ENCODE measurements at regions not wholly inside any gene's neighbourhood (a gene's known extent, or its start where the extent isn't known, plus 50 kb on each side); places are given as distances from the start of the nearest gene placed in this dataset.

DNA sequence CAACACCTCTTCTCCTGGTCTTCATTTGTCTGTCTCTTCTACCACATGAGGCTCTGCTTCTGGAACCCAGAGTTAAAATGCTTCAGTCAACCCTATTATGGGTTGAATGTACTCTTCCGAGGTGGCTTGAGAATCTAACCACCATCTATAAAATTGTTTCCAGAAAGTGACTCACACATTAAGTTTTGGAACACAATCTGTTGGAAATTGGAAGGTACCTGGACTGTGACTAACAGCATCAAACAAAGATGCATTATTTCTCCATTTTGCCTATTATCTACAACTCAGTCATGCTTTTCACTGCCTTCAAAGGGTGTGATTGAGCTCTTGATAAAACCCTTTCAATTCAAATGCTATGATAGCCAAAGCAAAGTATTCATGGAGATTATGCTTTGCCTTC, 499.0 kb upstream of the SEMA6D start:
- ATAC-seq (no peak), DNase-seq (ENCODE audit: low read depth, low spot score) (no peak)
- no TSS peak for BruUV-seq (replicated peaks)
- Histone ChIP-seq H3K27me3 (ENCODE audit: insufficient read depth, low read length) (no peaks in the 10 kb centered on the region), H2AFZ (ENCODE audit: low read depth, low read length, poor library complexity, severe bottlenecking) (no peak overlapping the region), H3K9ac (ENCODE audit: low read length) (no peak overlapping the region), H3K4me2 (ENCODE audit: low read length) (no peak overlapping the region), H3K27ac (ENCODE audit: low read depth, low read length) (no peak overlapping the region), H3K36me3 (ENCODE audit: control insufficient read depth in 1 of 2, insufficient read depth in 2 of 2, low read length in 2 of 2) (no peaks in the 10 kb centered on the region), H3K79me2 (ENCODE audit: insufficient read depth, low read length) (no peaks in the 10 kb centered on the region), H3K9me2 (ENCODE audit: insufficient read depth) (no peaks in the 10 kb centered on the region), H3K9me3 (ENCODE audit: control insufficient read depth in 1 of 2, insufficient read depth in 1 of 2, low read depth in 1 of 2, low read length in 2 of 2) (peaks cover 35 to 36% of the 10 kb centered on the region in 2 experiments; a peak in 2 of 4 replicates), H4K20me1 (ENCODE audit: insufficient read depth) (no peaks in the 10 kb centered on the region), H3K4me3 (replicated peaks in 1 of 2; ENCODE audit: low read depth in 1 of 2, low read length in 2 of 2) (no peak overlapping the region), H3K4me1 (ENCODE audit: control insufficient read depth in 1 of 2, insufficient read depth in 2 of 2, low read length in 2 of 2) (no peaks in the 10 kb centered on the region)
- intact Hi-C loops (cut with micrococcal nuclease) = no loop called here
- RAD21 ChIA-PET (ENCODE audit: low non-redundant PET in 1 of 2, low total read pairs in 2 of 2, uncharacterized antibody in 2 of 2, unreplicated experiment in 2 of 2) = no interaction called here
- no peak for TF ChIP-seq YY1 (IDR thresholded peaks at IDR 0.05; ENCODE audit: extremely low read depth, insufficient replicate concordance, low read depth, low read length)
- no peak for TF ChIP-seq CBX3 (IDR thresholded peaks at IDR 0.05; ENCODE audit: low read depth)
- no peak for TF ChIP-seq RAD21 (IDR thresholded peaks at IDR 0.05; ENCODE audit: low read depth)
- no peak for TF ChIP-seq SIN3A (IDR thresholded peaks at IDR 0.05; ENCODE audit: low read depth)
- no peak for TF ChIP-seq FOSL1 (IDR thresholded peaks at IDR 0.05; ENCODE audit: low read depth)
- no peak for TF ChIP-seq EZH2phosphoT487 (IDR thresholded peaks at IDR 0.05; ENCODE audit: borderline replicate concordance)
- TF ChIP-seq EGR1 (IDR thresholded peaks at IDR 0.05; ENCODE audit: low read depth) = no peak
- TF ChIP-seq SRF (IDR thresholded peaks at IDR 0.05; ENCODE audit: low read depth) = no peak
- TF ChIP-seq MAX (IDR thresholded peaks at IDR 0.05) = no peak
- no peak for TF ChIP-seq TCF7L2 (IDR thresholded peaks at IDR 0.05; ENCODE audit: borderline replicate concordance, extremely low read depth, insufficient read depth, insufficient read length)
- no peak for TF ChIP-seq POLR2A (IDR thresholded peaks at IDR 0.05; ENCODE audit: borderline replicate concordance, extremely low read depth, insufficient read depth, insufficient read length)
- no peak for TF ChIP-seq SP1 (IDR thresholded peaks at IDR 0.05; ENCODE audit: low read depth)
- TF ChIP-seq ZBTB33 (IDR thresholded peaks at IDR 0.05; ENCODE audit: extremely low read depth, insufficient replicate concordance, low read length) = no peak
- POLR2A ChIA-PET = no interaction called here
- CTCF ChIA-PET = no interaction called here

All from HCT116 (cell line).